Epithelial cell of esophagus (primary cell): ENCODE measurements at regions not wholly inside any gene's neighbourhood (a gene's known extent, or its start where the extent isn't known, plus 50 kb on each side); places are given as distances from the start of the nearest gene placed in this dataset.
A peak's percentile ranks its signal among the peaks of the same experiment; 100 is the strongest.

Experiments
- DNase-seq: peaks from one replicate; pipeline ENCODE4 v3.0.0; 2010; ENCODE audit warnings: low read depth
- H3K4me3 ChIP-seq: 2 replicates; pipeline ENCODE4 v1.5.1; 2011; ENCODE audit warnings: mild to moderate bottlenecking, low read length, control low read depth
- TF ChIP-seq, protein P1 (sequence below): IDR thresholded peaks from 2 replicates; pipeline ENCODE4 v1.5.1; 2011; ENCODE audit warnings: low read depth, mild to moderate bottlenecking, low read length, control low read depth, inconsistent platforms; ENCODE audit not compliant: insufficient read depth; ENCODE audit errors: missing control alignments

DNA sequence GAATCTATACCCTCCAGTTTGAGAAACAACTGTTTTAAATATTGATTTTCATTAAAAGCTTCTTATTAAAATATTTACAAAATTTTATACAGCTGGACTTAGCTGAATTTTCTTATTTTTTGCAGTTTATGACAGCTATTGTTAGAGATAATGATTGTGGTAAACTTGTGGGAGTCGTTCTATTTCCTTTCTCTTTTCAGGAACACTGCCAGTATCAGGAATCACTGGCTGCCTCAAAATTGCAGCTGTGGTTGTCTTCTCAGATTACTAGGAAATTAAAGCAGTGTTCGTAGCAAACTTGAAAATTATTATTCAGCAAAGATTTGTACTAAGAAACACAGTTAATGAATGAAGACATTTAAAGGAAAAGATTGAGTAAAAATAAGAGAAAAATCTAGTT, 311.0 kb downstream of the CENPW start:
- TF ChIP-seq, protein P1, sequence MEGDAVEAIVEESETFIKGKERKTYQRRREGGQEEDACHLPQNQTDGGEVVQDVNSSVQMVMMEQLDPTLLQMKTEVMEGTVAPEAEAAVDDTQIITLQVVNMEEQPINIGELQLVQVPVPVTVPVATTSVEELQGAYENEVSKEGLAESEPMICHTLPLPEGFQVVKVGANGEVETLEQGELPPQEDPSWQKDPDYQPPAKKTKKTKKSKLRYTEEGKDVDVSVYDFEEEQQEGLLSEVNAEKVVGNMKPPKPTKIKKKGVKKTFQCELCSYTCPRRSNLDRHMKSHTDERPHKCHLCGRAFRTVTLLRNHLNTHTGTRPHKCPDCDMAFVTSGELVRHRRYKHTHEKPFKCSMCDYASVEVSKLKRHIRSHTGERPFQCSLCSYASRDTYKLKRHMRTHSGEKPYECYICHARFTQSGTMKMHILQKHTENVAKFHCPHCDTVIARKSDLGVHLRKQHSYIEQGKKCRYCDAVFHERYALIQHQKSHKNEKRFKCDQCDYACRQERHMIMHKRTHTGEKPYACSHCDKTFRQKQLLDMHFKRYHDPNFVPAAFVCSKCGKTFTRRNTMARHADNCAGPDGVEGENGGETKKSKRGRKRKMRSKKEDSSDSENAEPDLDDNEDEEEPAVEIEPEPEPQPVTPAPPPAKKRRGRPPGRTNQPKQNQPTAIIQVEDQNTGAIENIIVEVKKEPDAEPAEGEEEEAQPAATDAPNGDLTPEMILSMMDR: no peak
- DNase-seq: no peak
- no peak overlapping the region for H3K4me3 ChIP-seq

DNA sequence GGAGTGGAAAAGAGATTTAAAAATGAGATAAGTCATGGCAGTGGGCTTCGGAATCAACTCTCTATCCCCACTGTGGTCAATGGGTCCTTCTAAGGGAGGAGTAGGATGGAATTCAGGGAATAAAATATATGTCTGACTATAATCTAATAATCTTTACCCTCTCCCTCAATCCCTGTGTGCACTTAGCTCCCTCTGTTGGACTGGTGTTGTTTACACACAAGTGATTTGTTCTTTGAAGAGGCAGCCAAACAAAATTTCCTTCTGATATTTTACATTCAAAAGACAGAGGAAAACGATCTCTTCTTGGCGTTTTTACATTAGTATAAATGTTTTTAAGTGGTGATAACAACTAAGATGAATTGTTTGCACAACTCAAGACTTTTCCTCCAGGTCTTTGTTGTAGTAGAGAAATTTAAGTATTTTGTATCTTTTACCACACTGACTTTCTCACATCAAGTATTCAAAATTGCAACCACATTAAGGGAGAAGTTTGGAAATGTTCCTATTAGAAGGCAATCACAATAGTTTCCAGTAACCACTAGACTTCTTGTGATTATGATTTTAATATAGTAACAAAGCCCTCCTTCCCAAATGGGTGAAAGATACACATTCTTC, 317.8 kb downstream of the CENPW start:
- DNase-seq: peak; percentile 61
- no peak overlapping the region for H3K4me3 ChIP-seq
- TF ChIP-seq, protein P1: peak; percentile 73

DNA sequence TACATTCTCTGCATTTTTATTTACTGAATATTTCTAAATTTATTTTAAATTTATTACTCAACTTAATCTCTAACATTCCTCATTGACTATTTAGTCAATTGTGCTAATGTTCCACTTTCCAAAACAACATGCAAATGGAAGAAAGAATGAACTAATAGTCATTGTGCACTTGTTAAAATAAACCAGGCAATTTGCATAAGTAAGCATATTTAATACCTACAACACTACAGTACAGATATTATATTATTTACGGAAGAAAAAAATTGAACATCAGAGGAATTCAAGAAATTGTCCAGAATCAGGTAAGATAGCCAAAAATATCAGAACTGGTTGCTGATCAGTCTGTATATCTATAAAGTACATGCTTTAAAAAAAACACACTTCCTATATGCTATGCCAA, 320.5 kb downstream of the CENPW start:
- TF ChIP-seq, protein P1: no peak
- H3K4me3 ChIP-seq: no peak overlapping the region

DNA sequence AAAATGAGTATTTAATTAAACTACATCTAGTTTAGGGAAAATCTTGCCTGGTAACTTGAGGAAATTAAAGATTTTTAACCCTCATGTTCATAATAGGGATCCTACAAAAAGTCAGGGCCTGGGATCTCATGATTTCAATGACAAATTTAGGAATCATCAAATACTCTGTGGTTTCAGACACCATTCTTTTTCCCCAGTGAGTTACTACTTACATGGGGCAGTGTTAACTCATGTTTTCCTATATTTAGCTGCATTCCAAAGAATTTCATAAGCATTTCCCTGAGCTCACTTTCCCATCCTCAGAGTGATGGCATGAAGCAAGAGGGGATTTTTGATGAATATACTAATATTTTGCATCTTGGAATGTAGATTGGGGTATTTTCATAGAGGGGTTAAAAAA, 321.7 kb downstream of the CENPW start:
- TF ChIP-seq, protein P1: no peak
- peak; percentile 18 for DNase-seq

More for the DNA sequence above, 320.5 kb downstream of the CENPW start:
- no peak for DNase-seq

DNA sequence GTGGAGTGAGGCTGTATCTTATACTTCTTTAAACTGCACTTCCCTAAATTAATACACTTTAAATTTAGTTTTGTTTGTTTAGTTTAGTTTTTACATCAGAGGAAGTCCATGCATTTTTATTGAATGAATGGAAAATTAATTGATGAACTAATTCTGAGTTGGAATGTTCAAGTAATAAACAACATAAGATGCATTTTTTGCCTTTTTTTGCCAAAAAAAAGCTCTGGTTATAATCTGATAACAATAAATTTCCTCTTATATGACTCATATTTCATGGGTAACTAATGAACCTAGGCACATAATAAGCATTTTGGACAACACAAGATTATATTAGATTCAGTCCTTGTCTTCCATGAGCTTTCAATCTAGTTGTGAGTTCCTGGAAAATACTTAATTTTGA, 323.1 kb downstream of the CENPW start:
- TF ChIP-seq, protein P1: no peak
- H3K4me3 ChIP-seq: no peak overlapping the region

More for the DNA sequence above, 321.7 kb downstream of the CENPW start:
- H3K4me3 ChIP-seq: no peak overlapping the region

DNA sequence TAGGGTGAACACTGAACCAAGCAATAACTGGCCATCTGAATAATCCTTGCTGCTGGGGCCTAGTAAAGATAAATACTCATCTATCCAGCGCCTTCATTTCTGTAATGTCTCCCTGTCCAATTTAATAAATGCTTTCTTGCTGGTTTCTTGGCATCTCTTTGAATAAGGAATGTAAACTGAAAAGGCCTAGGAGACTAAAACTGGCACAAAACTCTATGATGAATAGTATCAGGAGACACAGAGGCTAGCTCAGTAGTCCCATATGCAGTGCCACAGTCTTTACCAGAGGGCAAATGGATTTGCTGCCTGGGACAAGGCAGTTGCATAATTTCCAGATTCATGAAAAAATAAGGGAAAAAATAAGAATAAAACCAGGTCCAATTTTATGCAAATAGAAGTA, 324.4 kb downstream of the CENPW start:
- no peak for DNase-seq
- H3K4me3 ChIP-seq: no peak overlapping the region
- TF ChIP-seq, protein P1: no peak

More for the DNA sequence above, 323.1 kb downstream of the CENPW start:
- DNase-seq: no peak

DNA sequence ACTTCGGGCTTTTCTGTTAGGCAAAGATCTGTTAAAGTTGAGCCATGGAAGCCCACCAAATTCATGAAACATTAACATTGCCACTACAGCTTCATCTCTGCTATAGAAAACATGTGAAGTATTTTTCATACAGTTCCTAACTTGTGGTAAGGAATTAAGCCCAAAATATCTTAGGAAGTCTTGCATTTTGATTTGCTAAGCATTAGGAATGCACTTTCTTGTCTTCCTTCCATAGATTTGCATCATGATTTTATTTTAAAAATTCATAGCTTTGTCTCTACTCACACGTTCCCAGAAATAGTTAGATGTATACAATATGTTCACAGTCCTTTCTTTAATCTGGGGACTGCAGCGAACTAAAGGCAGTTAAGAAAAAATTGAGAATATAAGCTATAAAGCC, 325.6 kb downstream of the CENPW start:
- TF ChIP-seq, protein P1: no peak
- no peak for DNase-seq
- no peak overlapping the region for H3K4me3 ChIP-seq
